Mesenchymal stem cell (in vitro differentiated cells and primary cell): ENCODE measurements at regions not wholly inside any gene's neighbourhood (a gene's known extent, or its start where the extent isn't known, plus 50 kb on each side); places are given as distances from the start of the nearest gene placed in this dataset. TPM values are rescaled to one million over a fixed set of nuclear protein-coding genes. Genes with fewer than 3 reads are reported as not detected.

ENCODE experiments used
- DNase-seq: peaks from one replicate; pipeline ENCODE4 v3.0.0-alpha.2; 2013
- H2AFZ ChIP-seq: one replicate; pipeline ENCODE4 v1.6.1; 2013; ENCODE audit warnings: low read depth, mild to moderate bottlenecking, control low read depth, inconsistent platforms, low read length, moderate library complexity
- H2AK5ac ChIP-seq: 2 replicates; pipeline ENCODE4 v1.6.1; 2013; ENCODE audit warnings: low read length, moderate library complexity, mild to moderate bottlenecking, inconsistent platforms; ENCODE audit not compliant: severe bottlenecking
- H2BK120ac ChIP-seq: one replicate; pipeline ENCODE4 v1.6.1; 2013; ENCODE audit warnings: low read depth, mild to moderate bottlenecking, inconsistent platforms, low read length, moderate library complexity
- H2BK12ac ChIP-seq, 2 experiments: one replicate each; pipeline ENCODE4 v1.6.1; 2013; ENCODE audit warnings: inconsistent platforms in 2 of 2, low read length in 2 of 2, mild to moderate bottlenecking in 2 of 2, moderate library complexity in 2 of 2, control low read depth in 1 of 2
- H2BK15ac ChIP-seq: one replicate; pipeline ENCODE4 v1.6.1; 2013; ENCODE audit warnings: mild to moderate bottlenecking, low read depth, inconsistent platforms; ENCODE audit not compliant: poor library complexity, severe bottlenecking
- H2BK5ac ChIP-seq: 2 replicates; pipeline ENCODE4 v1.6.1; 2013; ENCODE audit warnings: low read depth, mild to moderate bottlenecking, low read length, control low read depth, inconsistent platforms; ENCODE audit not compliant: poor library complexity, severe bottlenecking
- H3K14ac ChIP-seq, 2 experiments: one replicate each; pipeline ENCODE4 v1.6.1; 2013; ENCODE audit warnings: inconsistent platforms in 2 of 2, low read length in 2 of 2, control low read depth in 1 of 2, mild to moderate bottlenecking in 1 of 2, moderate library complexity in 1 of 2
- H3K18ac ChIP-seq, 2 experiments: one replicate each; pipeline ENCODE4 v1.6.1; 2013; ENCODE audit warnings: inconsistent platforms in 2 of 2, low read length in 2 of 2, control low read depth in 1 of 2, low read depth in 1 of 2, mild to moderate bottlenecking in 1 of 2
- H3K23ac ChIP-seq, 2 experiments: one replicate each; pipeline ENCODE4 v1.6.1; 2013; ENCODE audit warnings: inconsistent platforms in 2 of 2, low read length in 2 of 2, mild to moderate bottlenecking in 2 of 2, moderate library complexity in 2 of 2, control low read depth in 1 of 2
- H3K27ac ChIP-seq: 2 replicates; pipeline ENCODE4 v1.5.1; 2013; ENCODE audit warnings: mild to moderate bottlenecking, moderate library complexity, low read length, control low read depth, inconsistent platforms; ENCODE audit not compliant: poor library complexity, severe bottlenecking
- H3K27me3 ChIP-seq, 2 experiments: 2 replicates each; pipeline versions ENCODE4 v1.6.1 to v1.7.0; 2013; ENCODE audit warnings: low read length in 2 of 2, mild to moderate bottlenecking in 2 of 2, moderate library complexity in 2 of 2, control low read depth in 1 of 2, inconsistent platforms in 1 of 2; ENCODE audit not compliant: control insufficient read depth in 1 of 2, insufficient read depth in 1 of 2
- H3K36me3 ChIP-seq, 2 experiments: 2 replicates each; pipeline versions ENCODE4 v1.6.1 to v1.7.0; 2013; ENCODE audit warnings: low read length in 2 of 2, control low read depth in 1 of 2, inconsistent platforms in 1 of 2, low read depth in 1 of 2, mild to moderate bottlenecking in 1 of 2; ENCODE audit not compliant: insufficient read depth in 2 of 2, control insufficient read depth in 1 of 2
- H3K4ac ChIP-seq, 2 experiments: one replicate each; pipeline ENCODE4 v1.6.1; 2013; ENCODE audit warnings: inconsistent platforms in 2 of 2, low read length in 2 of 2, mild to moderate bottlenecking in 2 of 2, moderate library complexity in 2 of 2, control low read depth in 1 of 2, low read depth in 1 of 2
- H3K4me1 ChIP-seq: 2 replicates; pipeline ENCODE4 v1.6.1; 2013; ENCODE audit warnings: low read depth, low read length, control low read depth; ENCODE audit not compliant: control insufficient read depth, insufficient read depth
- H3K4me2 ChIP-seq: 2 replicates; pipeline ENCODE4 v1.6.1; 2013; ENCODE audit warnings: low read length, mild to moderate bottlenecking, inconsistent platforms; ENCODE audit not compliant: poor library complexity, severe bottlenecking
- H3K4me3 ChIP-seq, 2 experiments: 2 replicates each; pipeline versions ENCODE4 v1.5.1 to v1.7.0; 2013; ENCODE audit warnings: low read length in 2 of 2, mild to moderate bottlenecking in 2 of 2, control low read depth in 1 of 2, low read depth in 1 of 2; ENCODE audit not compliant: insufficient read depth in 1 of 2
- H3K79me1 ChIP-seq: replicated peaks from 2 replicates; pipeline ENCODE4 v1.6.1; 2013; ENCODE audit warnings: mild to moderate bottlenecking, control low read depth, low read length, inconsistent platforms; ENCODE audit not compliant: poor library complexity, severe bottlenecking
- H3K9ac ChIP-seq: 2 replicates; pipeline ENCODE4 v1.7.0; 2013; ENCODE audit warnings: mild to moderate bottlenecking, low read length, moderate library complexity
- H3K9me3 ChIP-seq: 2 replicates; pipeline ENCODE4 v1.7.0; 2013; ENCODE audit warnings: mild to moderate bottlenecking, low read length; ENCODE audit not compliant: control insufficient read depth
- H4K8ac ChIP-seq: one replicate; pipeline ENCODE4 v1.6.1; 2013; ENCODE audit warnings: inconsistent platforms, mild to moderate bottlenecking, low read length, moderate library complexity
- H4K91ac ChIP-seq: one replicate; pipeline ENCODE4 v1.6.1; 2013; ENCODE audit warnings: mild to moderate bottlenecking, low read length, inconsistent platforms
- WGBS: methylation state at CpG from one replicate; pipeline ENCODE4 v1.1.7; 2013; ENCODE audit warnings: mixed read lengths; 5-methylcytosine and 5-hydroxymethylcytosine counted together
- small RNA-seq: library from polyadenylated mRNA; stranded (forward); fragments of <200 nt; extraction: miRNeasy Mini kit (QIAGEN cat#:217004); gene quantifications from one replicate; pipeline ENCODE3, GENCODE V24; 2013; ENCODE audit warnings: low read depth

DNA sequence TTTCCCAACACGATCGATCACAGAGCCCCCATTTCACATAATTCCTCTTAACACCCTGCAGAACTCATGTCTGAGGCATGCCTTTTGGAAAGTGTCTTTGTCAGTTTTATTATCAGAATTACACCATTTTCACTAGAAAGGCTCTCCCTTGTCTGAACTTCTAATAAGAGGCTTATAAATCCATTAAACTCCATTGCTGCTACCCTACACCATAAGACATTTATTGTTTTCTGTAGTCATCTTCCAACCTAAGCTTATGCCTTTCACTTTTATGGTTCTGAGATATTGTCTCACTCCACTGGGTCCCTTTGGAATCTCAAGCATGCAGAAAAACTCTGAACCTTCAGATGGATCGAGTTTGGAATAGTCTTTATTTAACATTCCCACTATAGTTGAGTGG is 50.2 kb upstream of the TPM1 start:
- Histone ChIP-seq H3K4me3 (no peak overlapping the region), H3K36me3 (no peaks in the 10 kb centered on the region), H2AFZ (no peak overlapping the region), H3K4me2 (no peak overlapping the region), H2BK5ac (no peak overlapping the region), H3K18ac (no peak overlapping the region), H4K8ac (no peak overlapping the region), H3K4me1 (peaks cover 13% of the 10 kb centered on the region), H2AK5ac (peak overlapping the region; percentile 86), H3K14ac (no peak overlapping the region), H3K9ac (no peak overlapping the region), H3K23ac (no peak overlapping the region), H3K27ac (peak overlapping the region; percentile 40), H3K27me3 (no peaks in the 10 kb centered on the region), H2BK120ac (no peak overlapping the region), H3K9me3 (no peaks in the 10 kb centered on the region), H2BK15ac (no peak overlapping the region), H2BK12ac (no peak overlapping the region), H3K4ac (no peak overlapping the region), H3K79me1 (no peaks in the 10 kb centered on the region), H4K91ac (no peak overlapping the region)
- whole genome bisulfite sequencing = 68% methylated on average over 3 of the region's 3 CpGs
- DNase-seq = no peak

Small RNA genes in the stretch of these regions (small RNA-seq; reads per million reads assigned to genes)
- gene MIR190A (64.1 reads per million, percentile 91 among the genes with 10 or more reads in this experiment), gene MIR6085 (not detected), gene MIR8067 (not detected), gene RF00017 (not detected)
